CD4-positive, alpha-beta T cell (primary cell): ENCODE measurements at regions not wholly inside any gene's neighbourhood (a gene's known extent, or its start where the extent isn't known, plus 50 kb on each side); places are given as distances from the start of the nearest gene placed in this dataset.

ENCODE experiments used
- ATAC-seq: fragments of 200-7000 bp; cut with Tn5 transposase; one replicate; pipeline ENCODE4 v1.10.0; 2022; ENCODE audit warnings: mild to moderate bottlenecking; ENCODE audit not compliant: poor library complexity
- CTCF ChIA-PET: fragments of 350-600 bp; sonication (Branson Sonifier 250); formaldehyde crosslinking; loops from one replicate; lab custom pipeline; 2021; ENCODE audit warnings: antibody characterized with exemption, inconsistent platforms; lab: Charles Lee
- POLR2A ChIA-PET: fragments of 350-600 bp; sonication (Branson Sonifier 250); formaldehyde crosslinking; loops from one replicate; lab custom pipeline; 2021; ENCODE audit warnings: antibody characterized with exemption, inconsistent platforms; lab: Charles Lee
- DNase-seq, 14 experiments: peaks; one replicate each; pipeline ENCODE4 v3.0.0-alpha.2; 2013 to 2020; ENCODE audit warnings: mixed read lengths in 2 of 14
- H3K27ac ChIP-seq, 2 donors: one replicate each; pipeline versions ENCODE4 v1.5.1 to v1.7.0; 2013; ENCODE audit warnings: low read length in 2 of 2, low read depth in 1 of 2, mild to moderate bottlenecking in 1 of 2
- H3K27me3 ChIP-seq, 2 experiments: 1 replicate in 1 of 2; 2 replicates in 1 of 2; pipeline versions ENCODE4 v1.6.1 to v1.7.0; 2013; ENCODE audit warnings: low read length in 2 of 2, control low read depth in 1 of 2, mild to moderate bottlenecking in 1 of 2, moderate library complexity in 1 of 2; ENCODE audit not compliant: insufficient read depth in 2 of 2, control insufficient read depth in 1 of 2
- H3K36me3 ChIP-seq: one replicate; pipeline ENCODE4 v1.6.1; 2013; ENCODE audit warnings: low read length, control low read depth; ENCODE audit not compliant: insufficient read depth
- H3K4me1 ChIP-seq: one replicate; pipeline ENCODE4 v1.6.1; 2013; ENCODE audit warnings: low read length, control low read depth; ENCODE audit not compliant: insufficient read depth
- H3K4me3 ChIP-seq: one replicate; pipeline ENCODE4 v1.5.1; 2013; ENCODE audit warnings: mild to moderate bottlenecking, low read length, moderate library complexity
- H3K9me3 ChIP-seq, 2 experiments: 1 replicate in 1 of 2; 2 replicates in 1 of 2; pipeline versions ENCODE4 v1.6.1 to v1.7.0; 2013; ENCODE audit warnings: low read length in 2 of 2, mild to moderate bottlenecking in 2 of 2, control low read depth in 1 of 2, moderate library complexity in 1 of 2; ENCODE audit not compliant: control insufficient read depth in 1 of 2, insufficient read depth in 1 of 2
- H3K27ac Mint-ChIP-seq: one replicate; pipeline ENCODE4 v1.8.0; 2020; ENCODE audit warnings: mixed read lengths
- H3K27me3 Mint-ChIP-seq: one replicate; pipeline ENCODE4 v1.8.0; 2021; ENCODE audit warnings: mixed read lengths
- H3K36me3 Mint-ChIP-seq: one replicate; pipeline ENCODE4 v1.8.0; 2021; ENCODE audit warnings: low read depth, mixed read lengths
- H3K4me1 Mint-ChIP-seq: one replicate; pipeline ENCODE4 v1.8.0; 2021; ENCODE audit warnings: low read depth, mixed read lengths
- H3K4me3 Mint-ChIP-seq: one replicate; pipeline ENCODE4 v1.8.0; 2020; ENCODE audit warnings: mild to moderate bottlenecking, mixed read lengths
- H3K9me3 Mint-ChIP-seq: one replicate; pipeline ENCODE4 v1.8.0; 2020; ENCODE audit warnings: mixed read lengths
- intact Hi-C, 2 experiments: fragments of 100-400 bp; cut with DNase I in 1 of 2; cut with micrococcal nuclease in 1 of 2; formaldehyde crosslinking; loops; one replicate each; pipeline versions ENCODE4 v1.15.1 to v1.9.0; 2023 to 2025; cut with DNase I, micrococcal nuclease
- TF ChIP-seq, protein P1 (sequence below): fragments of 200-600 bp; IDR thresholded peaks from one replicate; pipeline ENCODE4 v1.8.0; 2022; ENCODE audit warnings: antibody characterized with exemption, mild to moderate bottlenecking

- ChIA-PET CTCF (no interaction called here), POLR2A (no interaction called here)
- Mint-ChIP-seq H3K27ac (no peak overlapping the region), H3K27me3 (no peaks in the 10 kb centered on the region), H3K4me3 (no peak overlapping the region), H3K9me3 (no peaks in the 10 kb centered on the region), H3K36me3 (no peaks in the 10 kb centered on the region), H3K4me1 (no peaks in the 10 kb centered on the region)
- Histone ChIP-seq H3K27ac (no peak overlapping the region), H3K4me1 (peaks cover 6% of the 10 kb centered on the region), H3K9me3 (no peaks in the 10 kb centered on the region), H3K4me3 (no peak overlapping the region), H3K27me3 (no peaks in the 10 kb centered on the region), H3K36me3 (no peaks in the 10 kb centered on the region)
- DNase-seq (no peak), ATAC-seq (no peak)
- intact Hi-C loops, result no loop called here
- TF ChIP-seq, protein P1, sequence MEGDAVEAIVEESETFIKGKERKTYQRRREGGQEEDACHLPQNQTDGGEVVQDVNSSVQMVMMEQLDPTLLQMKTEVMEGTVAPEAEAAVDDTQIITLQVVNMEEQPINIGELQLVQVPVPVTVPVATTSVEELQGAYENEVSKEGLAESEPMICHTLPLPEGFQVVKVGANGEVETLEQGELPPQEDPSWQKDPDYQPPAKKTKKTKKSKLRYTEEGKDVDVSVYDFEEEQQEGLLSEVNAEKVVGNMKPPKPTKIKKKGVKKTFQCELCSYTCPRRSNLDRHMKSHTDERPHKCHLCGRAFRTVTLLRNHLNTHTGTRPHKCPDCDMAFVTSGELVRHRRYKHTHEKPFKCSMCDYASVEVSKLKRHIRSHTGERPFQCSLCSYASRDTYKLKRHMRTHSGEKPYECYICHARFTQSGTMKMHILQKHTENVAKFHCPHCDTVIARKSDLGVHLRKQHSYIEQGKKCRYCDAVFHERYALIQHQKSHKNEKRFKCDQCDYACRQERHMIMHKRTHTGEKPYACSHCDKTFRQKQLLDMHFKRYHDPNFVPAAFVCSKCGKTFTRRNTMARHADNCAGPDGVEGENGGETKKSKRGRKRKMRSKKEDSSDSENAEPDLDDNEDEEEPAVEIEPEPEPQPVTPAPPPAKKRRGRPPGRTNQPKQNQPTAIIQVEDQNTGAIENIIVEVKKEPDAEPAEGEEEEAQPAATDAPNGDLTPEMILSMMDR, result no peak
Measured at GRCh38 chr11:19658344-19658743, 54.3 kb upstream of the NAV2 start.

DNA sequence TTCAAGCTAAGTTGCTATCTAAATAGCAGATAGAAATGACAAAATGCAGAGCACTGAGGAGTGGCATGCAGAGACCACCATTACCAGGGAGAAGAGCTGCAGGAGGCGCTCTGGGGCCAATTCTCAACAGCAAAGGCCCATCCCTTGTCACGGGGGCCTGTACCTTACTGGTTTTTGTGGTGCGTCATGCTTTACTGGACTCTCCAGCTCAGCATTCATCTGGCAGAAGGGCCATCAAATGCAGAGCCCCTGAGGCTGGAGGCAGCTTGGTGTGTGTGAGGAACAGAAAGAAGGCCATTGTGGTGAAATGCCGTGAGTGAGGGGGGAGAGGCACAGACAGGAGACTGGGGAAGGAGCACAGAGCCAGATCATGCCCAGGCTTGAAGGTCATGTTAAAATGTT, 56.5 kb upstream of the NAV2 start:
- POLR2A ChIA-PET, result no interaction called here
- H3K36me3 ChIP-seq, result no peaks in the 10 kb centered on the region
- no peaks in the 10 kb centered on the region for H3K9me3 Mint-ChIP-seq
- H3K4me1 ChIP-seq, result peaks cover 6% of the 10 kb centered on the region
- H3K4me3 ChIP-seq, result no peak overlapping the region
- no peaks in the 10 kb centered on the region for H3K4me1 Mint-ChIP-seq
- DNase-seq (no peak), ATAC-seq (no peak)
- H3K27ac ChIP-seq, result no peak overlapping the region
- no peaks in the 10 kb centered on the region for H3K36me3 Mint-ChIP-seq
- TF ChIP-seq, protein P1, result no peak
- H3K9me3 ChIP-seq, result no peaks in the 10 kb centered on the region
- no peak overlapping the region for H3K27ac Mint-ChIP-seq
- no peak overlapping the region for H3K4me3 Mint-ChIP-seq
- CTCF ChIA-PET, result no interaction called here
- no peaks in the 10 kb centered on the region for H3K27me3 Mint-ChIP-seq
- peaks cover 0 to 3% of the 10 kb centered on the region in 2 experiments for H3K27me3 ChIP-seq
- intact Hi-C loops, result no loop called here

- H3K36me3 ChIP-seq, result no peaks in the 10 kb centered on the region
- H3K27me3 ChIP-seq, result peaks cover 0 to 6% of the 10 kb centered on the region in 2 experiments
- no peaks in the 10 kb centered on the region for H3K36me3 Mint-ChIP-seq
- POLR2A ChIA-PET, result no interaction called here
- H3K27me3 Mint-ChIP-seq, result peaks cover 7% of the 10 kb centered on the region
- no peaks in the 10 kb centered on the region for H3K4me1 ChIP-seq
- H3K4me1 Mint-ChIP-seq, result no peaks in the 10 kb centered on the region
- no peak overlapping the region for H3K27ac Mint-ChIP-seq
- DNase-seq (no peak), ATAC-seq (no peak)
- no peak overlapping the region for H3K4me3 Mint-ChIP-seq
- H3K9me3 Mint-ChIP-seq, result no peaks in the 10 kb centered on the region
- H3K9me3 ChIP-seq, result no peaks in the 10 kb centered on the region
- TF ChIP-seq, protein P1, result no peak
- CTCF ChIA-PET, result no interaction called here
- no peak overlapping the region for H3K4me3 ChIP-seq
- H3K27ac ChIP-seq, result no peak overlapping the region
- intact Hi-C loops, result no loop called here
Measured at GRCh38 chr11:19652623-19653375, 59.8 kb upstream of the NAV2 start.
